Calu3 (cell line): ENCODE measurements at regions not wholly inside any gene's neighbourhood (a gene's known extent, or its start where the extent isn't known, plus 50 kb on each side); places are given as distances from the start of the nearest gene placed in this dataset.

Experiments
- BruUV-seq: library from RNA; stranded (reverse); fragments of 400-500 nt; replicated peaks from 2 replicates; lab custom pipeline; 2021; lab: Mats Ljungman, UMichigan
- CTCF ChIA-PET: fragments of 300-600 bp; sonication (Branson Sonifier 250); formaldehyde crosslinking; loops from one replicate; lab custom pipeline; 2022; ENCODE audit warnings: antibody characterized with exemption; lab: Charles Lee
- DNase-seq: peaks from one replicate; pipeline ENCODE4 v3.0.0; 2022
- H3K27ac Mint-ChIP-seq: one replicate; pipeline ENCODE4 v1.8.0; 2022; ENCODE audit warnings: mixed read lengths; ENCODE audit not compliant: unreplicated experiment
- H3K27me3 Mint-ChIP-seq: one replicate; pipeline ENCODE4 v1.8.0; 2022; ENCODE audit warnings: mixed read lengths; ENCODE audit not compliant: unreplicated experiment
- H3K36me3 Mint-ChIP-seq: one replicate; pipeline ENCODE4 v1.8.0; 2022; ENCODE audit warnings: mild to moderate bottlenecking, moderate library complexity, mixed read lengths; ENCODE audit not compliant: insufficient read depth, unreplicated experiment
- H3K4me1 Mint-ChIP-seq: one replicate; pipeline ENCODE4 v1.8.0; 2022; ENCODE audit warnings: mild to moderate bottlenecking, low read depth, mixed read lengths; ENCODE audit not compliant: unreplicated experiment
- H3K4me3 Mint-ChIP-seq: one replicate; pipeline ENCODE4 v1.8.0; 2022; ENCODE audit warnings: mild to moderate bottlenecking, low read depth, moderate library complexity, mixed read lengths; ENCODE audit not compliant: unreplicated experiment
- H3K9me3 Mint-ChIP-seq: one replicate; pipeline ENCODE4 v1.8.0; 2022; ENCODE audit warnings: low read depth, mixed read lengths; ENCODE audit not compliant: unreplicated experiment
- intact Hi-C: fragments of 100-400 bp; cut with micrococcal nuclease; formaldehyde crosslinking; loops from one replicate; pipeline ENCODE4 v1.10.0; 2022; ENCODE audit not compliant: unreplicated experiment
- TF ChIP-seq, protein P1 (sequence below): fragments of 200-600 bp; IDR thresholded peaks from one replicate; pipeline ENCODE4 v1.8.0; 2022; ENCODE audit warnings: antibody characterized with exemption; ENCODE audit not compliant: unreplicated experiment

- Mint-ChIP-seq H3K27ac (no peak overlapping the region), H3K4me3 (no peak overlapping the region), H3K9me3 (no peaks in the 10 kb centered on the region), H3K4me1 (no peaks in the 10 kb centered on the region), H3K27me3 (no peaks in the 10 kb centered on the region), H3K36me3 (no peaks in the 10 kb centered on the region)
- no peak for DNase-seq
- CTCF ChIA-PET: no interaction called here
- TF ChIP-seq, protein P1, sequence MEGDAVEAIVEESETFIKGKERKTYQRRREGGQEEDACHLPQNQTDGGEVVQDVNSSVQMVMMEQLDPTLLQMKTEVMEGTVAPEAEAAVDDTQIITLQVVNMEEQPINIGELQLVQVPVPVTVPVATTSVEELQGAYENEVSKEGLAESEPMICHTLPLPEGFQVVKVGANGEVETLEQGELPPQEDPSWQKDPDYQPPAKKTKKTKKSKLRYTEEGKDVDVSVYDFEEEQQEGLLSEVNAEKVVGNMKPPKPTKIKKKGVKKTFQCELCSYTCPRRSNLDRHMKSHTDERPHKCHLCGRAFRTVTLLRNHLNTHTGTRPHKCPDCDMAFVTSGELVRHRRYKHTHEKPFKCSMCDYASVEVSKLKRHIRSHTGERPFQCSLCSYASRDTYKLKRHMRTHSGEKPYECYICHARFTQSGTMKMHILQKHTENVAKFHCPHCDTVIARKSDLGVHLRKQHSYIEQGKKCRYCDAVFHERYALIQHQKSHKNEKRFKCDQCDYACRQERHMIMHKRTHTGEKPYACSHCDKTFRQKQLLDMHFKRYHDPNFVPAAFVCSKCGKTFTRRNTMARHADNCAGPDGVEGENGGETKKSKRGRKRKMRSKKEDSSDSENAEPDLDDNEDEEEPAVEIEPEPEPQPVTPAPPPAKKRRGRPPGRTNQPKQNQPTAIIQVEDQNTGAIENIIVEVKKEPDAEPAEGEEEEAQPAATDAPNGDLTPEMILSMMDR: no peak
- no TSS peak for BruUV-seq
- intact Hi-C loops: no loop called here
Observed at GRCh38 chr6:112800916-112801315, 453.8 kb downstream of the RFPL4B start.

GRCh38 chr6:112801468-112802080, 454.4 kb downstream of the RFPL4B start:
- no TSS peak for BruUV-seq
- no peaks in the 10 kb centered on the region for H3K9me3 Mint-ChIP-seq
- no peaks in the 10 kb centered on the region for H3K27me3 Mint-ChIP-seq
- H3K4me1 Mint-ChIP-seq: no peaks in the 10 kb centered on the region
- no peak overlapping the region for H3K27ac Mint-ChIP-seq
- TF ChIP-seq, protein P1: no peak
- no peak for DNase-seq
- intact Hi-C loops: no loop called here
- H3K4me3 Mint-ChIP-seq: no peak overlapping the region
- CTCF ChIA-PET: interaction anchor here (0.5 kb wide), 1 partner anchor 107 kb away, joined by 4 read pairs; no protein-coding TSS in a partner anchor
- no peaks in the 10 kb centered on the region for H3K36me3 Mint-ChIP-seq

DNA sequence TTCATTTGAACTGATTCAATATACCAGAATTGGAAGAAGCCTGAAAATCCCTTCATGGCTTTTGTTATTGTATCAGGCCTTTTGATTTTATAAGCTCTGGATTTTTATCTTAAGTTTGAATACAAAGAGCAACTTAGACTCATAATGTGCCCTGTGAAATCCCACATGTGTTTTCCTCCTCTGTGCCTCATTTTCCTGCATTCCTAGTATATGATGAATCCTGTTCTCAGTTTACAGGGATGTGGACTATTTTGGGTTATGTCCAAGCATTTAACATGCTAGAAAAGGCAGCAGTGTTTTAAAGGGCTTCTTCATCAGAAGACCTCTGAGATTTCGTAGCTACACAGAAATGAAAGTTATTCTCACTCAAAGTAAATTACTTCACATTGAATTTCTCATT, 455.0 kb downstream of the RFPL4B start:
- BruUV-seq: no TSS peak
- H3K27ac Mint-ChIP-seq: no peak overlapping the region
- CTCF ChIA-PET: interaction anchor here (0.5 kb wide), 1 partner anchor 106 kb away, joined by 4 read pairs; no protein-coding TSS in a partner anchor
- H3K36me3 Mint-ChIP-seq: no peaks in the 10 kb centered on the region
- H3K4me3 Mint-ChIP-seq: no peak overlapping the region
- no peak for DNase-seq
- TF ChIP-seq, protein P1: no peak
- intact Hi-C loops: no loop called here
- no peaks in the 10 kb centered on the region for H3K4me1 Mint-ChIP-seq
- H3K9me3 Mint-ChIP-seq: no peaks in the 10 kb centered on the region
- no peaks in the 10 kb centered on the region for H3K27me3 Mint-ChIP-seq

- no peak overlapping the region for H3K27ac Mint-ChIP-seq
- no peaks in the 10 kb centered on the region for H3K36me3 Mint-ChIP-seq
- no peaks in the 10 kb centered on the region for H3K4me1 Mint-ChIP-seq
- intact Hi-C loops: no loop called here
- TF ChIP-seq, protein P1: no peak
- H3K27me3 Mint-ChIP-seq: no peaks in the 10 kb centered on the region
- no peak for DNase-seq
- CTCF ChIA-PET: no interaction called here
- H3K9me3 Mint-ChIP-seq: no peaks in the 10 kb centered on the region
- no peak overlapping the region for H3K4me3 Mint-ChIP-seq
- BruUV-seq: no TSS peak
Observed at GRCh38 chr6:112804638-112805330, 457.7 kb downstream of the RFPL4B start.
